Neuron (in vitro differentiated cells): ENCODE measurements at regions not wholly inside any gene's neighbourhood (a gene's known extent, or its start where the extent isn't known, plus 50 kb on each side); places are given as distances from the start of the nearest gene placed in this dataset.

Experiments used
- H2AFZ ChIP-seq: one replicate; pipeline ENCODE4 v1.6.1; 2013; ENCODE audit warnings: low read depth, mild to moderate bottlenecking, inconsistent platforms, low read length, moderate library complexity
- H3K27me3 ChIP-seq: one replicate; pipeline ENCODE4 v1.6.1; 2013; ENCODE audit warnings: low read length; ENCODE audit not compliant: insufficient read depth
- H3K36me3 ChIP-seq: one replicate; pipeline ENCODE4 v1.6.1; 2013; ENCODE audit warnings: low read length; ENCODE audit not compliant: insufficient read depth
- H3K4me1 ChIP-seq: one replicate; pipeline ENCODE4 v1.6.1; 2013; ENCODE audit warnings: low read length; ENCODE audit not compliant: insufficient read depth
- H3K4me3 ChIP-seq: 2 replicates; pipeline ENCODE4 v1.5.1; 2013; ENCODE audit warnings: mild to moderate bottlenecking, low read length, moderate library complexity
- H3K9me3 ChIP-seq: one replicate; pipeline ENCODE4 v1.6.1; 2013; ENCODE audit warnings: low read length

- Histone ChIP-seq H3K27me3 (no peaks in the 10 kb centered on the region), H3K36me3 (no peaks in the 10 kb centered on the region), H3K9me3 (no peaks in the 10 kb centered on the region), H2AFZ (no peak overlapping the region), H3K4me1 (no peaks in the 10 kb centered on the region), H3K4me3 (no peak overlapping the region)
Measured at GRCh38 chr1:83029916-83030315, 969.0 kb downstream of the TTLL7 start.

- Histone ChIP-seq H2AFZ (no peak overlapping the region), H3K9me3 (no peaks in the 10 kb centered on the region), H3K4me3 (no peak overlapping the region), H3K4me1 (no peaks in the 10 kb centered on the region), H3K27me3 (no peaks in the 10 kb centered on the region), H3K36me3 (no peaks in the 10 kb centered on the region)
Measured at GRCh38 chr1:83029050-83029449, 969.9 kb downstream of the TTLL7 start.

GRCh38 chr1:83028467-83028866, 970.5 kb downstream of the TTLL7 start:
- H3K9me3 ChIP-seq = no peaks in the 10 kb centered on the region
- H3K4me1 ChIP-seq = no peaks in the 10 kb centered on the region
- no peak overlapping the region for H2AFZ ChIP-seq
- no peaks in the 10 kb centered on the region for H3K36me3 ChIP-seq
- no peak overlapping the region for H3K4me3 ChIP-seq
- H3K27me3 ChIP-seq = no peaks in the 10 kb centered on the region

DNA sequence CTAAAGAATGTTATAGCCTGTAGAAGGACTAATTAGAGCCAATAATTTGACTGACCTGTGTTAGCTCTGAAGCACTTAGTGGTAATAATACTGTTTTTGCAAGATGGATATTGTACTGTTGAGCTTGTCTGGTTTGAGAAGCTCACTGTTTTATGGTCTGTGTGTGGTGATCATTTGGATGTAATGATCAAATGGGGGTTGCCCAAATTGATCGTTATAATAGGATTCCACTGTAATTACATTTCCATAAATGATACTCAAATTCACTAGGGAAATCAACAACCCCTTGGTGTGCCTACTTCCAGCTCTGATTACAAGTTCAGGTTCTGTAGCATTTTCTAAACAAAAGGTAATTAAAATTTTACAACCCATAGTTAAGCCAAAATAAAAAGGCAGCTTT, 971.4 kb downstream of the TTLL7 start:
- no peak overlapping the region for H3K4me3 ChIP-seq
- no peaks in the 10 kb centered on the region for H3K27me3 ChIP-seq
- no peaks in the 10 kb centered on the region for H3K4me1 ChIP-seq
- H3K9me3 ChIP-seq = no peaks in the 10 kb centered on the region
- H3K36me3 ChIP-seq = no peaks in the 10 kb centered on the region
- no peak overlapping the region for H2AFZ ChIP-seq

- Histone ChIP-seq H3K4me3 (no peak overlapping the region), H3K27me3 (no peaks in the 10 kb centered on the region), H2AFZ (no peak overlapping the region), H3K4me1 (no peaks in the 10 kb centered on the region), H3K36me3 (no peaks in the 10 kb centered on the region), H3K9me3 (no peaks in the 10 kb centered on the region)
Measured at GRCh38 chr1:83026745-83027144, 972.2 kb downstream of the TTLL7 start.

- no peaks in the 10 kb centered on the region for H3K4me1 ChIP-seq
- H3K27me3 ChIP-seq = no peaks in the 10 kb centered on the region
- no peak overlapping the region for H3K4me3 ChIP-seq
- H3K9me3 ChIP-seq = peaks cover 3% of the 10 kb centered on the region
- H3K36me3 ChIP-seq = no peaks in the 10 kb centered on the region
- no peak overlapping the region for H2AFZ ChIP-seq
Measured at GRCh38 chr1:83024251-83024767, 974.6 kb downstream of the TTLL7 start.

DNA sequence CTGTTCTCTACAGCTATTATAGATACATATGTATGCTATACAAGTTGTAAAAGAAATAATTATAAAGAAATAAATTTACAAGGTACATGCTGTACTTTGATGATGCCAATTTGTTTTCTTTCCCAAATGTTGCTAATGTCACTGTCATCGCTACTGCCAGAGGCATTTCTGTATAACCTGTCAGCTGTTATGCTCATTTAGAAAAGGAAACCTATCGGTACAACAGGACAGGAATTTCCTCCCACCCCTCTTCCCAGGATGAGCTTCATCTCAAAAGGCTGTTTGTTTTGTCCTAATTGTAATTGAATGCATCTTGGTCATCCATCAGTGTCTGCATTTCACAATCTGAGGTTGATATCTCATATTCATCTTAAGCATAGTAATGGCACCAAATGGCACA, 975.7 kb downstream of the TTLL7 start:
- H3K4me1 ChIP-seq = no peaks in the 10 kb centered on the region
- no peak overlapping the region for H2AFZ ChIP-seq
- peaks cover 3% of the 10 kb centered on the region for H3K9me3 ChIP-seq
- H3K27me3 ChIP-seq = no peaks in the 10 kb centered on the region
- H3K4me3 ChIP-seq = no peak overlapping the region
- H3K36me3 ChIP-seq = no peaks in the 10 kb centered on the region

DNA sequence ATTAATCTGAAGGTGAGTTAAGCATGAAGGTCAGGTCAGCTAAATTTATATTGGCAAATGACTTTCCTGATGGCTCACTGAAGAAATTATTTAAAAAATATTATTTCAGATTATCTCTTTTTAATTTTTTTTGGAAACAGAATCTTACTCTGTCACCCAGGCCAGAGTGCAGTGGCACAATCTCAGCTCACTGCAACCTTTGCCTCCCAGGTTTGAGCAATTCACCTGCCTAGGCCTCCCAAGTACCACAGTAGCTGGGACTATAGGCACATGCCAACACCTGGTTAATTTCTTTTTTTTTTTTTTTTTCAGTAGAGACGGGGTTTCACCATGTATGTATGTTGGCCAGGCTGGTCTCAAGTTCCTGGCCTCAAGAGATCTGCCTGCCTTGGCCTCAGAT, 976.7 kb downstream of the TTLL7 start:
- Histone ChIP-seq H3K9me3 (peaks cover 3% of the 10 kb centered on the region), H3K4me1 (no peaks in the 10 kb centered on the region), H3K27me3 (no peaks in the 10 kb centered on the region)

DNA sequence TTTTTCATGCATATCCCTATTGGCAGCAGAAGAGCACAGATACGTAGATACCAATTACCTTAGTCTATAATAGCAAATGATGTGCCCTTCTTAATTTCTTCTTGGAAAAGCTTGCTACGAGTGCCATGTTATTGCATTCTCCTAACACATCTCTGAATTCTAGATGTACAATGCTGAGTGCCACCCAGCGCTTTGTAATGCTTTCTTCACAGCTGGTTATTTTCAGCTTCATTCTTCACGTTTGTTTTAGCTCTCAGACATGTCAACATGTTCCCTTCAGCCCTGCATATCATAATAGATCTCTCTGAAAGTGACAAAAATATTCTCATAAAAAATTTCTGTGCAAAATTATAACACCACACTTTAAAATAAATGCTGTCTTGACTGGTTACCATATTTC, 981.2 kb downstream of the TTLL7 start:
- Histone ChIP-seq H2AFZ (no peak overlapping the region), H3K4me1 (no peaks in the 10 kb centered on the region), H3K9me3 (peaks cover 3% of the 10 kb centered on the region), H3K27me3 (no peaks in the 10 kb centered on the region), H3K4me3 (no peak overlapping the region), H3K36me3 (no peaks in the 10 kb centered on the region)

More for the DNA sequence above, 976.7 kb downstream of the TTLL7 start:
- Histone ChIP-seq H3K4me3 (no peak overlapping the region), H3K36me3 (no peaks in the 10 kb centered on the region), H2AFZ (no peak overlapping the region)

GRCh38 chr1:83017276-83017675, 981.7 kb downstream of the TTLL7 start:
- H2AFZ ChIP-seq = no peak overlapping the region
- no peaks in the 10 kb centered on the region for H3K36me3 ChIP-seq
- no peaks in the 10 kb centered on the region for H3K27me3 ChIP-seq
- no peaks in the 10 kb centered on the region for H3K4me1 ChIP-seq
- peaks cover 3% of the 10 kb centered on the region for H3K9me3 ChIP-seq
- H3K4me3 ChIP-seq = no peak overlapping the region

GRCh38 chr1:83016354-83016849, 982.5 kb downstream of the TTLL7 start:
- H3K9me3 ChIP-seq = peaks cover 3% of the 10 kb centered on the region
- no peak overlapping the region for H3K4me3 ChIP-seq
- no peaks in the 10 kb centered on the region for H3K36me3 ChIP-seq
- H2AFZ ChIP-seq = no peak overlapping the region
- H3K27me3 ChIP-seq = no peaks in the 10 kb centered on the region
- H3K4me1 ChIP-seq = no peaks in the 10 kb centered on the region

GRCh38 chr1:83015163-83015562, 983.8 kb downstream of the TTLL7 start:
- H3K4me3 ChIP-seq = no peak overlapping the region
- no peaks in the 10 kb centered on the region for H3K4me1 ChIP-seq
- no peak overlapping the region for H2AFZ ChIP-seq
- no peaks in the 10 kb centered on the region for H3K9me3 ChIP-seq
- no peaks in the 10 kb centered on the region for H3K27me3 ChIP-seq
- H3K36me3 ChIP-seq = no peaks in the 10 kb centered on the region

DNA sequence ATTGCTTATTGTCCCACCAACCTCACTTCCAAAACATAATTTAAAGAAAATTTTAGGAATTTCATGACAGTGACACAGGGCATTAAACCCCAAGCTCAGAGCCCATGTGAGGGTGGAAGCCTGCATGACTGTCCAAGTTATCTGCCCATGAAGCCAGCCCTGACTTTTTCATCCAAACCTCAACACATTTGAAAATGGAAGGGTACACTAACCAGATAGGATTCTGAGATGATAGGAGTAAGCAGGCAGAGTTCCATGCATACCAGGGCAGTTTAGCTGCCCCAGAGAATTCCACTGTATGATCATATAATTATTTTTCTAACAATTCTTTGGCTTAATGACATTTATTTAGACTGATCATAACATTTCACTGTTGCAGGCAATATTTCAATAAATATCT, 986.0 kb downstream of the TTLL7 start:
- H3K9me3 ChIP-seq = no peaks in the 10 kb centered on the region
- H3K4me1 ChIP-seq = no peaks in the 10 kb centered on the region
- no peaks in the 10 kb centered on the region for H3K27me3 ChIP-seq
- H2AFZ ChIP-seq = no peak overlapping the region
- no peak overlapping the region for H3K4me3 ChIP-seq
- H3K36me3 ChIP-seq = no peaks in the 10 kb centered on the region

GRCh38 chr1:83011265-83011664, 987.7 kb downstream of the TTLL7 start:
- no peak overlapping the region for H3K4me3 ChIP-seq
- H3K4me1 ChIP-seq = no peaks in the 10 kb centered on the region
- no peaks in the 10 kb centered on the region for H3K27me3 ChIP-seq
- no peaks in the 10 kb centered on the region for H3K36me3 ChIP-seq
- H3K9me3 ChIP-seq = no peaks in the 10 kb centered on the region
- H2AFZ ChIP-seq = no peak overlapping the region
